Neutrophil (primary cell): ENCODE measurements at regions not wholly inside any gene's neighbourhood (a gene's known extent, or its start where the extent isn't known, plus 50 kb on each side); places are given as distances from the start of the nearest gene placed in this dataset.

Experiments
- H3K27ac ChIP-seq: fragments of 200-600 bp; sonication (generic); 2 replicates; pipeline ENCODE4 v1.5.1; 2016; ENCODE audit warnings: mild to moderate bottlenecking, moderate library complexity
- H3K27me3 ChIP-seq: fragments of 200-600 bp; sonication (generic); 2 replicates; pipeline ENCODE4 v1.6.0; 2016; ENCODE audit warnings: mild to moderate bottlenecking
- H3K36me3 ChIP-seq: fragments of 200-600 bp; sonication (generic); 2 replicates; pipeline ENCODE4 v1.5.1; 2017
- H3K4me1 ChIP-seq, 2 experiments: fragments of 200-600 bp in 1 of 2; sonication (generic) in 1 of 2; 1 replicate in 1 of 2; 2 replicates in 1 of 2; pipeline versions ENCODE4 v1.5.1 to v1.6.1; 2013 to 2016; ENCODE audit warnings: low read depth in 1 of 2, low read length in 1 of 2, mild to moderate bottlenecking in 1 of 2, moderate library complexity in 1 of 2; ENCODE audit not compliant: control insufficient read depth in 1 of 2, insufficient read depth in 1 of 2
- H3K4me3 ChIP-seq, 2 experiments: fragments of 200-600 bp in 1 of 2; sonication (generic) in 1 of 2; 1 replicate in 1 of 2; 2 replicates in 1 of 2; pipeline ENCODE4 v1.5.1; 2013 to 2016; ENCODE audit warnings: low read depth in 1 of 2, low read length in 1 of 2, mild to moderate bottlenecking in 1 of 2, moderate library complexity in 1 of 2
- H3K9me3 ChIP-seq: fragments of 200-600 bp; sonication (generic); 2 replicates; pipeline ENCODE4 v1.5.1; 2016
- TF ChIP-seq, protein P1 (sequence below): fragments of 200-600 bp; sonication (generic); IDR thresholded peaks from 2 replicates; pipeline ENCODE4 v1.5.1; 2016; ENCODE audit warnings: antibody characterized with exemption

DNA sequence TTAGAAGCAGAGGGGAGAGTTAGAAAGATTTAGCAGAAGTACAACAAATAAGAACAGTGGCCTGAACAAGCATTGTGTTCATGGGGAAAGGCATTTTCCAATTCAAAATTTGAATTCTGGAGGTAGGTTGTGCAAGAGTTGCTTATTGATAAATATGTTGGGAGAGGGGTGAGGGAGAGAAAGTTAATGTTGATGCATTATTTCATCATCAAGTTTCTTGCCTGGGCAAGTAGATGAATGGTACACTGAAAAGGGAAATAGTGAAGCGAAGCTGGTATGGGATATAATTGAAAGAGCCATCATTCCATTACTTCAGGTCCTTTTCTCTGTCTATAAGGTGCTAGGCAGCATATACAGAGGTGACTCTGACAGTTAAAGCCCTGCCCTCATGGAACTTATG is 288.9 kb upstream of the GBE1 start:
- no peak overlapping the region for H3K27ac ChIP-seq
- no peaks in the 10 kb centered on the region for H3K36me3 ChIP-seq
- TF ChIP-seq, protein P1, sequence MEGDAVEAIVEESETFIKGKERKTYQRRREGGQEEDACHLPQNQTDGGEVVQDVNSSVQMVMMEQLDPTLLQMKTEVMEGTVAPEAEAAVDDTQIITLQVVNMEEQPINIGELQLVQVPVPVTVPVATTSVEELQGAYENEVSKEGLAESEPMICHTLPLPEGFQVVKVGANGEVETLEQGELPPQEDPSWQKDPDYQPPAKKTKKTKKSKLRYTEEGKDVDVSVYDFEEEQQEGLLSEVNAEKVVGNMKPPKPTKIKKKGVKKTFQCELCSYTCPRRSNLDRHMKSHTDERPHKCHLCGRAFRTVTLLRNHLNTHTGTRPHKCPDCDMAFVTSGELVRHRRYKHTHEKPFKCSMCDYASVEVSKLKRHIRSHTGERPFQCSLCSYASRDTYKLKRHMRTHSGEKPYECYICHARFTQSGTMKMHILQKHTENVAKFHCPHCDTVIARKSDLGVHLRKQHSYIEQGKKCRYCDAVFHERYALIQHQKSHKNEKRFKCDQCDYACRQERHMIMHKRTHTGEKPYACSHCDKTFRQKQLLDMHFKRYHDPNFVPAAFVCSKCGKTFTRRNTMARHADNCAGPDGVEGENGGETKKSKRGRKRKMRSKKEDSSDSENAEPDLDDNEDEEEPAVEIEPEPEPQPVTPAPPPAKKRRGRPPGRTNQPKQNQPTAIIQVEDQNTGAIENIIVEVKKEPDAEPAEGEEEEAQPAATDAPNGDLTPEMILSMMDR: no peak
- no peaks in the 10 kb centered on the region for H3K9me3 ChIP-seq
- H3K4me1 ChIP-seq: no peaks in the 10 kb centered on the region
- H3K4me3 ChIP-seq: no peak overlapping the region
- no peaks in the 10 kb centered on the region for H3K27me3 ChIP-seq

DNA sequence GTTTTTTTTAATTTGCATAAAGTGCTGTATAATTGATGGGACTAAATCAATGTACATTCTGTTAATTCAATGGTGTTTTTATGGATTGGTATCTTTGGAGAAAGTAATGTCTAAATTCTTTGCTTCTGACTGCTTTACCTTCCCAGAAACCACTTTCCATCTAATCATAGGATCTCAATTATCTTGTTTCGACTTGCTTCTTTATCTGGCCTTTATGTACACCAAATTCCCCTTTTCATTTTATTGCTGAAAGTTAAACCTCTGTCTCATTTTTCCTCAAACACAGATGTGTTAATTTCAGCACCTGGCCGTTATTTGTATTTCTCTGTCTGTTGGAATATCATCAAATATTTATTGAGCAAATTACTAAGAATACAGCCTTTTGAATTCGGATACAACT is 287.3 kb upstream of the GBE1 start:
- TF ChIP-seq, protein P1: no peak
- H3K27me3 ChIP-seq: no peaks in the 10 kb centered on the region
- H3K4me1 ChIP-seq: no peaks in the 10 kb centered on the region
- H3K9me3 ChIP-seq: no peaks in the 10 kb centered on the region
- no peaks in the 10 kb centered on the region for H3K36me3 ChIP-seq
- H3K27ac ChIP-seq: no peak overlapping the region
- no peak overlapping the region for H3K4me3 ChIP-seq

DNA sequence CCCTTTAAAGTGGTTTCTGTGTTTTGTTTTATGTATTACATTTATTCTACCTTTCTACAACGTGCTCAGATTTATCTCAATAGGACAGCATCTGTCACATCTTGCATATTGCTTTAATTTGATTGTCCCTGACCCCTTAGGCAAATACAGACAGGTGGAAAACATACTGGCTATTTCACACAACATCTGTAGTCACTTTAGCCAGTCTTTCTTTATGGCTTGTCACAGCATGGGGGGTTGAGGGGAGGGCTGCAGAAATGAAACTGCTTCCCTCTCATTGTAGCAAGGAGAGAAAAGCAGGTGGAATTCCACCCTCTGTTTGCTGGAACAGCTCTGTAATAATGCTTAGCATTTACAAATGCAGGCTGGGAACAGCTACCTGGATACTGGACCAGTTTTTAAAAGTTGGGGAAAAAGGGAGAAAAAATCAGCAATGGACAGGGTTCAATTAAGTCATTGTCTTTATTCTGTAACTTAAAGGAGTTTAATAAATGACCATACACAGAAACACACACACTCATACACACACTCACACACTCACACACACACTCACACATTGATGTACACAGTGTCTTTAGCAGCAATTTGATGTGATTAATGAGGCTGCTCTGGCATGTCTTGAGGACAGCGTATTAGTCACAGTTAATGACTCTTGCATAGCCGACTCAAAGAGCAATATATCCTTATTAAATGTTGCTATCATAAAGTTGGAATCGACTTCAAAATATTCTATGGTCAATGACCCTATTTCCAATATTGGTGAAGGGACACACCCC is 283.7 kb upstream of the GBE1 start:
- H3K4me1 ChIP-seq: no peaks in the 10 kb centered on the region
- H3K9me3 ChIP-seq: no peaks in the 10 kb centered on the region
- H3K27me3 ChIP-seq: no peaks in the 10 kb centered on the region
- TF ChIP-seq, protein P1: no peak
- no peak overlapping the region for H3K4me3 ChIP-seq
- H3K36me3 ChIP-seq: no peaks in the 10 kb centered on the region
- no peak overlapping the region for H3K27ac ChIP-seq

DNA sequence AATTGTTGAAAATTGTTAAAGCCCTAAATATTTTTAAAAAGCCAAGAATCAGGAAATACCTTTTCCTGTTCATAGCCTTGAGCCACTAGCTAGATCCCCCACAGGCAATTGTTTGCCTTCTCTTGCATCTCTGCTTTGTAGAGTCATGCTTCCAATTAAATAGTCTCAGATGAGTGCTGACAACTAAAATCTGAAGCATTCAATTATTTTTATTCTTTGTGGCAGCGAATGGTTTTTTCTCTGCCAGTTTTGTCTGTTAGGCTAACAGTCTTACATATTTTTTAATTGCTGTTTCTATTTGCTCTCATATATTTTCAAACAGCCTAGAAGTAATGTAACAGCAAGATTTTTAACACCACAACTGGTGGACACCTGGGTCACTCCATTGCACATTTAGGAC is 277.1 kb upstream of the GBE1 start:
- H3K27ac ChIP-seq: no peak overlapping the region
- H3K27me3 ChIP-seq: no peaks in the 10 kb centered on the region
- TF ChIP-seq, protein P1: no peak

GRCh38 chr3:82033186-82033585 is 271.7 kb upstream of the GBE1 start:
- no peaks in the 10 kb centered on the region for H3K27me3 ChIP-seq
- TF ChIP-seq, protein P1: no peak
- no peak overlapping the region for H3K4me3 ChIP-seq
- no peaks in the 10 kb centered on the region for H3K9me3 ChIP-seq
- no peak overlapping the region for H3K27ac ChIP-seq
- H3K4me1 ChIP-seq: no peaks in the 10 kb centered on the region
- no peaks in the 10 kb centered on the region for H3K36me3 ChIP-seq

More for the DNA sequence above, 277.1 kb upstream of the GBE1 start:
- Histone ChIP-seq H3K4me1 (no peaks in the 10 kb centered on the region), H3K9me3 (no peaks in the 10 kb centered on the region), H3K36me3 (no peaks in the 10 kb centered on the region), H3K4me3 (no peak overlapping the region)
